Vagina (tissue), 2 donors: ENCODE measurements at regions not wholly inside any gene's neighbourhood (a gene's known extent, or its start where the extent isn't known, plus 50 kb on each side); places are given as distances from the start of the nearest gene placed in this dataset.

Source experiments
- CTCF ChIP-seq, 3 experiments: fragments of 450-650 bp in 2 of 3; fragments of 200-600 bp in 1 of 3; sonication (generic) in 1 of 3; IDR thresholded peaks; one replicate each; pipeline ENCODE4 v1.5.1; 2017 to 2019; ENCODE audit warnings: antibody characterized with exemption in 3 of 3, mild to moderate bottlenecking in 2 of 3, moderate library complexity in 2 of 3
- POLR2A ChIP-seq, 2 donors: fragments of 450-650 bp; IDR thresholded peaks; one replicate each; pipeline ENCODE4 v1.6.1; 2017; ENCODE audit warnings: antibody characterized with exemption in 2 of 2, mild to moderate bottlenecking in 2 of 2, moderate library complexity in 2 of 2
- POLR2AphosphoS5 ChIP-seq, 2 donors: sonication (generic); formaldehyde crosslinking; IDR thresholded peaks; one replicate each; pipeline ENCODE4 v1.9.0; 2017; ENCODE audit warnings: antibody characterized with exemption in 2 of 2, mild to moderate bottlenecking in 2 of 2, low read depth in 1 of 2; ENCODE audit not compliant: insufficient read depth in 1 of 2

- no peak for TF ChIP-seq CTCF (IDR thresholded peaks at IDR 0.05)
- no peak for TF ChIP-seq POLR2AphosphoS5 (IDR thresholded peaks at IDR 0.05; ENCODE audit: insufficient read depth in 1 of 2, low read depth in 1 of 2)
- no peak for TF ChIP-seq POLR2A (IDR thresholded peaks at IDR 0.05)
These were observed 558.4 kb upstream of the CDH4 start for GRCh38 chr20:60693496-60694133.
